ENCODE measurements at regions not wholly inside any gene's neighbourhood (a gene's known extent, or its start where the extent isn't known, plus 50 kb on each side); places are given as distances from the start of the nearest gene placed in this dataset.

GRCh38 chr2:207471261-207471660 is 58.5 kb upstream of the CREB1 start:
- TF ChIP-seq FOXP2 (optimal IDR thresholded peaks at IDR 0.05; ENCODE audit: borderline replicate concordance, extremely low read depth, extremely low read length, insufficient read depth): no peak
- no peak for TF ChIP-seq POLR2AphosphoS5 (IDR thresholded peaks at IDR 0.05; ENCODE audit: low read depth, low read length)
- TF ChIP-seq SIN3A (IDR thresholded peaks at IDR 0.05; ENCODE audit: borderline replicate concordance, insufficient read depth, low read length): no peak
- TF ChIP-seq TAF1 (IDR thresholded peaks at IDR 0.05; ENCODE audit: borderline replicate concordance, insufficient read depth, low read length): no peak
- no peak for TF ChIP-seq REST (IDR thresholded peaks at IDR 0.05; ENCODE audit: insufficient read depth in 1 of 2, low read depth in 2 of 2, low read length in 2 of 2)

DNA sequence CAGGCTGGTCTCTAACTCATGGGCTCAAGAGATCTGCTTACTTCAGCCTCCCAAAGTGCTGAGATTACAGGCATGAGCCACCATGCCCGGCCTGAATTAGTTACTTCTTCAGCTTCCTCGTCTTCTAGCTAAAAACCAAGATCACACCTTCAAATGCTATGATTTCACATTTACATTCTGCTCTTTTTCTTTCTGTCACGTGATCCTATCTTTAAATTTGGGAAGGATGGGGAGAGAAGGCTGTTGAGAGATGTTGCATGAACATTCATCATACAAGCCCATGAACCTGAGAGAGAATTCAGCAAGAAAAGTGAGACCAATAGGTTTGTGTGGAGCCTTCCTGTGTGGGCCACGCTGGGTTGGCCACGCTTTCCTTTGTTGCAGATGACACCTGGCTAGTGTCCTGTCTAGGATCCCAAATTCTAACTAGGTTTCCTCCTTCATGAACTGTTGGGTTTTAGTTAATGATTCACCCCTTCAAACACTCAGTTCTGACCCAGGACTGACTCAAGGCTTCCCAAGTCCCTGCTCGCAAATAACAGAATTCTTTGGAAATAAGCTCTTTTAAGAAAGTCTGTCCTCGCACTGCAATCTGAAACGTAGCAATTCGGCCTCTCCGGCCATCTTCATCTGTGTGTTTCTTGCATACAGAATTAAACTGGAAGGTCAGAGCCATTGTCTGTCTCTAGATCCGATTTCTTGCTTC is 57.3 kb upstream of the CREB1 start:
- no peak for TF ChIP-seq REST (IDR thresholded peaks at IDR 0.05; ENCODE audit: insufficient read depth in 1 of 2, low read depth in 2 of 2, low read length in 2 of 2)
- TF ChIP-seq TAF1 (IDR thresholded peaks at IDR 0.05; ENCODE audit: borderline replicate concordance, insufficient read depth, low read length): no peak
- no peak for TF ChIP-seq FOXP2 (optimal IDR thresholded peaks at IDR 0.05; ENCODE audit: borderline replicate concordance, extremely low read depth, extremely low read length, insufficient read depth)
- no peak for TF ChIP-seq POLR2AphosphoS5 (IDR thresholded peaks at IDR 0.05; ENCODE audit: low read depth, low read length)

DNA sequence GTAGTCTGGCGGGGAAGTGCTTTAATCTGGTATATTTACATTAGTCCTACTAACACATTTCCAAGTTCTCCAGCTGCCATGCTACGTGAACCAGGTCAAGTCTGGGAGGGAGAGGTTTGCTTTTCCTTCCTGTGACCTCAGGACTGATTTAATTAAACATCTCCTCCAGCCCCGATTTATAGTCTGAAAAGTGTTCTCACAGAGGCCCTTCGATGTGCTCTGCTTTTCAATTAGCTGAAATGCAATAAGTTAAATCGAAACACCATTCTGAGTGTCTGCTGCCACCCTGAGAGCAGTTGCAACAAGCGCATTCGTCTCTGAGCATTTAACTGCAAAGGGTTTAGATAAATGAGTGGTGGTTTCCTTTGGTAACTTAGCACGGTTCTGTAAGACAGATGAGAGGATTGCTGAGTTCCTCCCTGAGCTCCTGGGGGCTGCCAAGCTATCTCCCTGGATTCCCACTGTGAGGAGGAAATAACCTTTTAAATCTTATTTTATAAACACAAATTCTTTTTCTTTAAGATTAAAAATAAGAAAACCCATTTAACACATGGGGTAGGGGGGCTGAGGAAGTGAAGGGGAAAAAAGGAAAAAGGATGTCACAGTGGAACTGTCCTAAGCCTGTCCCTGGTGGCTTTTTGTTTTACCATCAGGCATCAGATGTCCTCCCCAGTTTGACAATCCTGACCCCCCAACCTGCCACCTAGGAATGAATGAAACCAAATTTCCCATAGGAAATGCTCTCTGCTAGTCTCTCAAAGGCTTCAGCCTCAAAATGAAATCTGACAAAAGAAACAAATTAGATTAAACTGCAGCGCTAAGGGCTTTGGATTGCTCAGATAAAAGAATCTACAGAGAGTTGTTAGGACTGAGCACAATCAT is 56.5 kb upstream of the CREB1 start:
- no peak for TF ChIP-seq FOXP2 (optimal IDR thresholded peaks at IDR 0.05; ENCODE audit: borderline replicate concordance, extremely low read depth, extremely low read length, insufficient read depth)
- no peak for TF ChIP-seq TAF1 (IDR thresholded peaks at IDR 0.05; ENCODE audit: borderline replicate concordance, insufficient read depth, low read length)

GRCh38 chr2:207473931-207474235 is 55.9 kb upstream of the CREB1 start:
- TF ChIP-seq FOXP2 (optimal IDR thresholded peaks at IDR 0.05; ENCODE audit: borderline replicate concordance, extremely low read depth, extremely low read length, insufficient read depth): no peak
- TF ChIP-seq POLR2AphosphoS5 (IDR thresholded peaks at IDR 0.05; ENCODE audit: low read depth, low read length): no peak
- TF ChIP-seq TAF1 (IDR thresholded peaks at IDR 0.05; ENCODE audit: borderline replicate concordance, insufficient read depth, low read length): no peak
- TF ChIP-seq SIN3A (IDR thresholded peaks at IDR 0.05; ENCODE audit: borderline replicate concordance, insufficient read depth, low read length): no peak
- TF ChIP-seq REST (IDR thresholded peaks at IDR 0.05; ENCODE audit: insufficient read depth in 1 of 2, low read depth in 2 of 2, low read length in 2 of 2): no peak

DNA sequence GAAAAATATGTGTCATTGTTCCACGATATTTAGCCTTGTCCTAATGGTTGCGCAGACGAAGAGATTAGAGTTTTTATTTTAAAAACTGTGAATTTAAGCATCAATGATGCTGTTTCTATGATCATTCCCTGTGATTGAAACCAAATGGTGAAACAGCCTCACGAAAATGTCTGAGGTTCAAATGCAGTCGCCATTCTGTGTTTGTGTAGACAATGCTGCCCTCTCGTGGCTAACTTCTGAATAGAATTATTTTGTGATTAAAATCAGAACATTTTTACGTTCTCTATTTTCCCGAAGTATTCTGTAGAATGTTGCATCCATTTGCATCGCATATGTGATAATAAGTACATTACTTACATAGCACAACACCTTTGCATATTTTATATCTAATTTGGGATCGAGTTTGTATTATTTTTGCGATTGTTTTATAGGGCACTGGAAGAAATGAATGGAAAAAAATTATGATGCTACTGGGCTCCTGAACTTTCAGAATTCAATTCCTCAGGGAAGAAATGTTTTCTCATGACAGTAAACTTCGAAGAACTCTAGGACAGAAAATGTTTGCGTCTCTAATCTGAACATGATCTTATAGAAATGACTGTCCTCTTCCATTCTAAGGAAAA is 54.8 kb upstream of the CREB1 start:
- TF ChIP-seq TAF1 (IDR thresholded peaks at IDR 0.05; ENCODE audit: borderline replicate concordance, insufficient read depth, low read length) (no peak), FOXP2 (optimal IDR thresholded peaks at IDR 0.05; ENCODE audit: borderline replicate concordance, extremely low read depth, extremely low read length, insufficient read depth) (no peak), SIN3A (IDR thresholded peaks at IDR 0.05; ENCODE audit: borderline replicate concordance, insufficient read depth, low read length) (no peak), POLR2AphosphoS5 (IDR thresholded peaks at IDR 0.05; ENCODE audit: low read depth, low read length) (no peak), REST (IDR thresholded peaks at IDR 0.05; ENCODE audit: insufficient read depth in 1 of 2, low read depth in 2 of 2, low read length in 2 of 2) (no peak)
